IMR-90 (cell line): ENCODE measurements at regions not wholly inside any gene's neighbourhood (a gene's known extent, or its start where the extent isn't known, plus 50 kb on each side); places are given as distances from the start of the nearest gene placed in this dataset. TPM values are rescaled to one million over a fixed set of nuclear protein-coding genes. Genes with fewer than 3 reads are reported as not detected.

Experiments
- microRNA-seq, 2 experiments: library from miRNA; stranded (forward) in 1 of 2; unstranded in 1 of 2; fragments of 10-50 nt in 1 of 2; fragments of <30 nt in 1 of 2; gene quantifications in 1 of 2; microRNA quantifications in 1 of 2; one replicate each; pipeline versions ENCODE3 to v1.1.0; 2013 to 2020; ENCODE audit not compliant: insufficient read depth in 1 of 2, insufficient read length in 1 of 2, unreplicated experiment in 1 of 2
- small RNA-seq, 5 experiments: library from RNA; depleted of rRNA; stranded (forward); fragments of <200 nt; gene quantifications; one replicate each; pipeline ENCODE3, GENCODE V24; 2012

Small RNA genes in the stretch of these regions (microRNA-seq; reads per million reads assigned to microRNA genes)
- gene DYNLL1P5 (ENCODE audit: insufficient read depth, insufficient read length): not detected

Small RNA genes in the stretch of these regions (small RNA-seq; reads per million reads assigned to genes)
- gene DYNLL1P5: 0 reads per million in 5 experiments
